Vagina (tissue), 2 donors: ENCODE measurements at regions not wholly inside any gene's neighbourhood (a gene's known extent, or its start where the extent isn't known, plus 50 kb on each side); places are given as distances from the start of the nearest gene placed in this dataset.

ENCODE experiments used
- CTCF ChIP-seq, 3 experiments: fragments of 450-650 bp in 2 of 3; fragments of 200-600 bp in 1 of 3; sonication (generic) in 1 of 3; IDR thresholded peaks; one replicate each; pipeline ENCODE4 v1.5.1; 2017 to 2019; ENCODE audit warnings: antibody characterized with exemption in 3 of 3, mild to moderate bottlenecking in 2 of 3, moderate library complexity in 2 of 3
- POLR2A ChIP-seq, 2 donors: fragments of 450-650 bp; IDR thresholded peaks; one replicate each; pipeline ENCODE4 v1.6.1; 2017; ENCODE audit warnings: antibody characterized with exemption in 2 of 2, mild to moderate bottlenecking in 2 of 2, moderate library complexity in 2 of 2
- POLR2AphosphoS5 ChIP-seq, 2 donors: sonication (generic); formaldehyde crosslinking; IDR thresholded peaks; one replicate each; pipeline ENCODE4 v1.9.0; 2017; ENCODE audit warnings: antibody characterized with exemption in 2 of 2, mild to moderate bottlenecking in 2 of 2, low read depth in 1 of 2; ENCODE audit not compliant: insufficient read depth in 1 of 2

DNA sequence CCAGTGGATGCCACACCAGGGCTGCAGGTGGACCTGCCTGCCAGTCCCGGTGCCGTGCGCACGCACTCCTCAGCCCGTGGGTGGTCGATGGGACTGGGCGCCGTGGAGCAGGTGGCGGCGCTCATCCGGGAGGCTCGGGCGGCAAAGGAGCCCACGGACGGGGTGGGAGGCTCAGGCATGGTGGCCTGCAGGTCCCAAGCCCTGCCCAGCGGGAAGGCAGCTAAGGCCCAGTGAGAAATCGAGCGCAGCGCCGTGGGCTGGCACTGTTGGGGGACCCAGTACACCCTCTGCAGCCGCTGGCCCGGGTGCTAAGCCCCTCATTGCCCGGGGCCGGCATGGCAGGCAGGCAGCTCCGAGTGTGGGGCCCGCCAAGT lies 1171.8 kb upstream of the B3GALT2 start:
- TF ChIP-seq CTCF (IDR thresholded peaks at IDR 0.05), result no peak
- TF ChIP-seq POLR2AphosphoS5 (IDR thresholded peaks at IDR 0.05; ENCODE audit: insufficient read depth in 1 of 2, low read depth in 1 of 2), result no peak
- no peak for TF ChIP-seq POLR2A (IDR thresholded peaks at IDR 0.05)
